H1 (cell line): ENCODE measurements at regions not wholly inside any gene's neighbourhood (a gene's known extent, or its start where the extent isn't known, plus 50 kb on each side); places are given as distances from the start of the nearest gene placed in this dataset.

ENCODE experiments used
- CTCF ChIA-PET: fragments of 300-600 bp; sonication (Branson Sonifier 250); formaldehyde crosslinking; loops from one replicate; lab custom pipeline; 2021; ENCODE audit not compliant: partially characterized antibody; lab: Charles Lee
- POLR2A ChIA-PET: fragments of 300-600 bp; sonication (Branson Sonifier 250); formaldehyde crosslinking; loops from one replicate; lab custom pipeline; 2021; ENCODE audit warnings: inconsistent platforms; ENCODE audit not compliant: partially characterized antibody; lab: Charles Lee
- DNase-seq, 2 experiments: peaks; one replicate each; pipeline versions ENCODE4 v3.0.0 to v3.0.0-alpha.2; 2010 to 2022; ENCODE audit warnings: low spot score in 2 of 2, low read depth in 1 of 2, mixed read lengths in 1 of 2
- FAIRE-seq: peaks from 2 replicates; lab custom pipeline; 2011; peaks lifted over from hg19 to GRCh38; lab: Jason Lieb, UNC
- H2AFZ ChIP-seq: 2 replicates; pipeline ENCODE4 v1.8.1; 2012; ENCODE audit warnings: low read length, inconsistent platforms
- H2AK5ac ChIP-seq: 2 replicates; pipeline ENCODE4 v1.6.1; 2013; ENCODE audit warnings: low read depth, low read length
- H2BK120ac ChIP-seq: replicated peaks from 2 replicates; pipeline ENCODE3; 2013; ENCODE audit warnings: low read depth, low read length, inconsistent platforms
- H2BK12ac ChIP-seq: 2 replicates; pipeline ENCODE4 v1.6.1; 2013; ENCODE audit warnings: low read depth, low read length
- H2BK15ac ChIP-seq: 2 replicates; pipeline ENCODE4 v1.6.1; 2013; ENCODE audit warnings: low read length
- H2BK20ac ChIP-seq: 2 replicates; pipeline ENCODE4 v1.6.1; 2013; ENCODE audit warnings: low read length
- H2BK5ac ChIP-seq: 2 replicates; pipeline ENCODE4 v1.6.1; 2013; ENCODE audit warnings: low read depth, low read length
- H3K14ac ChIP-seq: 2 replicates; pipeline ENCODE4 v1.6.1; 2013; ENCODE audit warnings: inconsistent platforms; ENCODE audit not compliant: insufficient read length
- H3K18ac ChIP-seq: 2 replicates; pipeline ENCODE4 v1.6.1; 2013; ENCODE audit warnings: low read length; ENCODE audit errors: extremely low read depth
- H3K23ac ChIP-seq: 2 replicates; pipeline ENCODE4 v1.6.1; 2013; ENCODE audit warnings: inconsistent platforms; ENCODE audit not compliant: insufficient read length
- H3K23me2 ChIP-seq: 2 replicates; pipeline ENCODE4 v1.6.1; 2013; ENCODE audit warnings: low read depth, low read length
- H3K27ac ChIP-seq: 2 replicates; pipeline ENCODE4 v1.6.1; 2011; ENCODE audit warnings: low read depth, low read length, inconsistent platforms
- H3K27me3 ChIP-seq, 4 experiments: replicated peaks in 1 of 4; 1 replicate in 1 of 4; 2 replicates in 3 of 4; pipeline versions ENCODE4 v1.6.1 to v1.8.1; 2011 to 2013; ENCODE audit warnings: low read length in 3 of 4, mild to moderate bottlenecking in 3 of 4, inconsistent platforms in 2 of 4, mixed read lengths in 2 of 4, moderate library complexity in 1 of 4; ENCODE audit not compliant: control insufficient read depth in 3 of 4, insufficient read depth in 3 of 4; ENCODE audit errors: extremely low read depth in 1 of 4
- H3K36me3 ChIP-seq, 4 experiments: 2 replicates each; pipeline versions ENCODE4 v1.6.1 to v1.8.1; 2011 to 2013; ENCODE audit warnings: mild to moderate bottlenecking in 4 of 4, low read length in 3 of 4, moderate library complexity in 2 of 4, control low read depth in 1 of 4, inconsistent platforms in 1 of 4; ENCODE audit not compliant: insufficient read depth in 4 of 4, control insufficient read depth in 2 of 4
- H3K4ac ChIP-seq: replicated peaks from 2 replicates; pipeline ENCODE3; 2013; ENCODE audit warnings: low read length, low read depth, mixed read lengths, inconsistent platforms; ENCODE audit not compliant: insufficient read length
- H3K4me1 ChIP-seq, 4 experiments: replicated peaks in 1 of 4; 1 replicate in 1 of 4; 2 replicates in 3 of 4; pipeline versions ENCODE4 v1.6.1 to v1.8.1; 2011 to 2013; ENCODE audit warnings: low read length in 3 of 4, inconsistent platforms in 2 of 4, mixed read lengths in 1 of 4; ENCODE audit not compliant: insufficient read depth in 4 of 4, control insufficient read depth in 3 of 4
- H3K4me2 ChIP-seq, 2 experiments: 2 replicates each; pipeline versions ENCODE4 v1.6.1 to v1.8.1; 2011 to 2013; ENCODE audit warnings: low read depth in 2 of 2, low read length in 2 of 2, control low read depth in 1 of 2, inconsistent platforms in 1 of 2, mild to moderate bottlenecking in 1 of 2; ENCODE audit not compliant: insufficient read depth in 1 of 2
- H3K4me3 ChIP-seq, 4 experiments: fragments of 200-600, 300-600 bp in 1 of 4; sonication (generic), shearing (Covaris generic), sonication (Bioruptor Twin) in 1 of 4; 2 replicates each; pipeline versions ENCODE4 v1.5.1 to v1.8.1; 2011 to 2016; ENCODE audit warnings: low read length in 4 of 4, low read depth in 3 of 4, control low read depth in 2 of 4, inconsistent platforms in 2 of 4, mild to moderate bottlenecking in 2 of 4, mixed read lengths in 1 of 4, moderate library complexity in 1 of 4; ENCODE audit not compliant: insufficient read depth in 2 of 4; ENCODE audit errors: extremely low read depth in 1 of 4
- H3K56ac ChIP-seq: replicated peaks from 2 replicates; pipeline ENCODE3; 2013; ENCODE audit warnings: low read depth, mild to moderate bottlenecking, mixed read lengths, low read length, inconsistent platforms; ENCODE audit not compliant: insufficient read length
- H3K79me1 ChIP-seq: 2 replicates; pipeline ENCODE4 v1.6.1; 2013; ENCODE audit warnings: low read depth, low read length, control low read depth
- H3K79me2 ChIP-seq, 2 experiments: 2 replicates each; pipeline versions ENCODE4 v1.6.1 to v1.8.1; 2012 to 2013; ENCODE audit warnings: low read length in 2 of 2, mild to moderate bottlenecking in 2 of 2, inconsistent platforms in 1 of 2; ENCODE audit not compliant: insufficient read depth in 2 of 2, control insufficient read depth in 1 of 2
- H3K9ac ChIP-seq, 4 experiments: replicated peaks in 1 of 4; 1 replicate in 1 of 4; 2 replicates in 3 of 4; pipeline versions ENCODE4 v1.6.1 to v1.8.1; 2011 to 2013; ENCODE audit warnings: low read depth in 3 of 4, low read length in 3 of 4, control low read depth in 2 of 4, mild to moderate bottlenecking in 2 of 4, moderate library complexity in 2 of 4, inconsistent platforms in 1 of 4; ENCODE audit errors: extremely low read depth in 1 of 4
- H3K9me3 ChIP-seq, 2 experiments: 2 replicates each; pipeline versions ENCODE4 v1.6.1 to v1.8.1; 2012 to 2013; ENCODE audit warnings: mild to moderate bottlenecking in 2 of 2, moderate library complexity in 2 of 2, control low read depth in 1 of 2, inconsistent platforms in 1 of 2, low read depth in 1 of 2, low read length in 1 of 2, mixed read lengths in 1 of 2; ENCODE audit not compliant: insufficient read depth in 2 of 2
- H4K20me1 ChIP-seq, 2 experiments: replicated peaks in 1 of 2; 2 replicates each; pipeline versions ENCODE3 to v1.8.1; 2011 to 2013; ENCODE audit warnings: inconsistent platforms in 2 of 2, low read length in 2 of 2, mild to moderate bottlenecking in 1 of 2; ENCODE audit not compliant: insufficient read depth in 2 of 2, control insufficient read depth in 1 of 2
- H4K5ac ChIP-seq: 2 replicates; pipeline ENCODE4 v1.6.1; 2013; ENCODE audit warnings: low read length, low read depth, mixed read lengths, inconsistent platforms; ENCODE audit not compliant: insufficient read length
- H4K8ac ChIP-seq: 2 replicates; pipeline ENCODE4 v1.8.0; 2013; ENCODE audit warnings: mild to moderate bottlenecking, moderate library complexity, low read length, inconsistent platforms; ENCODE audit not compliant: insufficient read depth; ENCODE audit errors: extremely low read depth
- H4K91ac ChIP-seq: replicated peaks from 2 replicates; pipeline ENCODE3; 2013; ENCODE audit warnings: low read length, mixed read lengths, inconsistent platforms; ENCODE audit not compliant: insufficient read length
- CBX5 ChIP-seq: fragments of 300-800, 300-1000 bp; sonication (generic); IDR thresholded peaks from 2 replicates; pipeline ENCODE4 v1.7.1; 2016; ENCODE audit warnings: antibody characterized with exemption, low read length, low read depth
- CTBP2 ChIP-seq: IDR thresholded peaks from 2 replicates; pipeline ENCODE4 v1.7.0; 2011; ENCODE audit warnings: borderline replicate concordance, mild to moderate bottlenecking, moderate library complexity, mixed read lengths, low read length; ENCODE audit not compliant: insufficient read depth, insufficient read length
- NANOG ChIP-seq: IDR thresholded peaks from 2 replicates; pipeline ENCODE4 v1.6.1; 2011; ENCODE audit warnings: low read length, low read depth, mild to moderate bottlenecking, inconsistent platforms; ENCODE audit not compliant: insufficient read depth, poor library complexity, severe bottlenecking
- POLR2A ChIP-seq, 2 experiments: IDR thresholded peaks; 1 replicate in 1 of 2; 2 replicates in 1 of 2; pipeline ENCODE4 v1.6.1; 2011; ENCODE audit warnings: low read depth in 2 of 2, low read length in 2 of 2, mild to moderate bottlenecking in 2 of 2; ENCODE audit errors: control extremely low read depth in 1 of 2
- RFX5 ChIP-seq: IDR thresholded peaks from 2 replicates; pipeline ENCODE4 v1.6.1; 2011; ENCODE audit warnings: low read depth, low read length, improper control_type of control experiment, borderline replicate concordance
- RNF2 ChIP-seq: fragments of 200-900, 300-1000 bp; sonication (generic); IDR thresholded peaks from 2 replicates; pipeline ENCODE4 v1.7.1; 2016; ENCODE audit warnings: borderline replicate concordance, low read depth, mild to moderate bottlenecking, antibody characterized with exemption, low read length; ENCODE audit not compliant: poor library complexity, severe bottlenecking; ENCODE audit errors: missing control alignments
- TAF1 ChIP-seq: IDR thresholded peaks from 2 replicates; pipeline ENCODE4 v1.6.1; 2011; ENCODE audit warnings: mild to moderate bottlenecking, low read depth, low read length
- TAF7 ChIP-seq: optimal IDR thresholded peaks from 2 replicates; pipeline ENCODE3; 2011; ENCODE audit warnings: low read depth, mild to moderate bottlenecking, inconsistent platforms, low read length, moderate library complexity, borderline replicate concordance
- WGBS, 2 experiments: shearing (Covaris generic) in 1 of 2; methylation state at CpG; one replicate each; pipeline versions ENCODE4 v1.1.6 to v1.1.7; 2013 to 2015; ENCODE audit warnings: low lambda C conversion rate in 2 of 2, mixed read lengths in 2 of 2, inconsistent platforms in 1 of 2, low coverage in 1 of 2, missing lambda C conversion rate in 1 of 2; ENCODE audit not compliant: insufficient replicate concordance in 2 of 2, insufficient coverage in 1 of 2, insufficient read length in 1 of 2; ENCODE audit errors: extremely low coverage in 1 of 2, missing lambda C conversion rate in 1 of 2; 5-methylcytosine and 5-hydroxymethylcytosine counted together

DNA sequence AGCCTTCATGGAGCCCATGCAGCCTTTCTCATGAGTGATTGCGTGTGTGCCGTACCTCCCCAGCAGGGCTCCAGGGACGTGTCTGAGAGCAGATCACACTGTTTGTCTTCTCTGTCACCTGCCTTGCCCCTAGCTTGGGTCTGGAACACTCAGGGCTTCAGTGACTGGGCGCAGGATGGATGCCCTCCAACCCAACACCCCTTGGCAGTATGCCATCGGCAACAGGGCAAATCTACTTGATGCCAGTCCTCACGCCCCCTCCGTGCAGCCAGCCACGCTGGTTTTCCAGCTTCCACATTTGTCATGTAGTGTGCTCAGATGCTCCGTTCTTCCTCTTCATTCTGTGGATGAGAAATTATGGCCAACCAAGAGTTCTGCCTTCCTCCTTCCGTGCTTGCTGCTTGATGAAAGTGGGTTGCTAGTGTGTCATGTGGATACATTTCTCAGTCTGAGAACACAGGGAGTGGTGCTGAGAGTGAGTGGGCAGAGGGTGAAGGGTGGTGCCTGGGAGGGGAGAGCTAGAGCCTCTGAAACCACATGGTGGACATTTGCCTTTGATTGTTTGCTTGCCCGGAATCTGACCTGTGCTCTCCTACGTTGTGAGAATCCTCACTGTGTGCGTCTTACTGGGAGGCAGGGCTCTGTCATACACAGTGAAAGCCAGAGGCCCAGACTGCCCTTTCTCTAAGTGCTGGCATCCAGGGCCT lies 97.2 kb downstream of the FAM43A start:
- Histone ChIP-seq H2BK12ac (no peak overlapping the region), H3K27ac (no peak overlapping the region), H2AK5ac (no peak overlapping the region), H3K79me2 (no peaks in the 10 kb centered on the region), H3K4me1 (peaks cover 0 to 2% (median 0%) of the 10 kb centered on the region in 4 experiments; a peak in 1 of 7 replicates), H3K56ac (no peak overlapping the region), H4K8ac (0 out of 2 replicates have a peak overlapping the region, but pooled peaks have one; percentile 29), H2BK15ac (no peak overlapping the region), H3K4me2 (no peak overlapping the region), H4K20me1 (no peaks in the 10 kb centered on the region), H3K9me3 (no peaks in the 10 kb centered on the region), H3K4me3 (no peak overlapping the region), H2BK5ac (no peak overlapping the region; the same call in 1 of the 2 replicates), H3K4ac (no peak overlapping the region), H2BK20ac (no peak overlapping the region), H3K27me3 (no peaks in the 10 kb centered on the region), H3K9ac (no peak overlapping the region), H4K91ac (no peak overlapping the region), H4K5ac (no peak overlapping the region), H2BK120ac (no peak overlapping the region), H3K23ac (no peak overlapping the region), H3K79me1 (no peaks in the 10 kb centered on the region), H3K36me3 (no peaks in the 10 kb centered on the region), H3K18ac (no peak overlapping the region), H3K23me2 (no peaks in the 10 kb centered on the region), H3K14ac (no peak overlapping the region), H2AFZ (no peak overlapping the region)
- POLR2A ChIA-PET: interaction anchor here (0.8 kb wide), 1 partner anchor 1989 kb away, joined by 3 read pairs; no protein-coding TSS in a partner anchor
- TF ChIP-seq RFX5 (no peak), CTBP2 (no peak), CBX5 (no peak), RNF2 (no peak), NANOG (no peak), POLR2A (IDR thresholded peaks at IDR 0.05; ENCODE audit: control extremely low read depth in 1 of 2, low read depth in 2 of 2, low read length in 2 of 2) (no peak), TAF1 (no peak), TAF7 (no peak)
- no peak for FAIRE-seq
- 88% methylated on average over 13 of the region's 13 CpGs; no CpG with 5 or more reads in 1 of the 2 experiments for WGBS, 2 experiments
- no peak for DNase-seq
- CTCF ChIA-PET: interaction anchor here (1.0 to 1.2 kb wide), 3 partner anchors 20 to 487 kb away, joined by 3 read pairs; no protein-coding TSS in a partner anchor
